ENCODE measurements at regions not wholly inside any gene's neighbourhood (a gene's known extent, or its start where the extent isn't known, plus 50 kb on each side); places are given as distances from the start of the nearest gene placed in this dataset.

DNA sequence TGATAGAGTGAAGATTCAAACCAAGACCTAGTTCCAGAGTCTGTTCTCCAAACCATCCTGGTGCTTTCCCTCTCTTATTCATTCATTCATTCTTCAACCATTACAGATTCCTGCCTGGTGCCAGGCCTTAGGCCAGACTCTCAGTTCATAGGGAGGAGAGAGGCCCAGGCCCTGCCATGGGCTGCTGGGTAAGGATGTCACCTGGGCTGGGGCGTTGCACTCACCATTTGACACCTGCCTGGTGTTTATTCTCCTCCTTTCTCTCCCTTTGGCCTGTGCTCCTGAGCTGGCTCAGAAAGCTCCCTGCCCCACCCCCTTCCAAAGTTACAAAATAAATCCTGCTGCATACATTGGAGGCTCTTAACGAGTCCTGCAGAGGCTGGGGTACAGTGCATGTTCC is 549.8 kb downstream of the MATN1 start:
- no peak for TF ChIP-seq SPI1 (IDR thresholded peaks at IDR 0.05; ENCODE audit: low read depth, low read length)
- TF ChIP-seq TAF1 (IDR thresholded peaks at IDR 0.05; ENCODE audit: low read depth, low read length) = no peak
- no peak for TF ChIP-seq POLR2A (IDR thresholded peaks at IDR 0.05; ENCODE audit: low read depth, low read length)
- TF ChIP-seq POLR2AphosphoS5 (IDR thresholded peaks at IDR 0.05; ENCODE audit: low read depth, low read length) = no peak
